ENCODE measurements at regions not wholly inside any gene's neighbourhood (a gene's known extent, or its start where the extent isn't known, plus 50 kb on each side); places are given as distances from the start of the nearest gene placed in this dataset.

- H3K4me3 ChIP-seq (replicated peaks; ENCODE audit: low read depth, low read length) = no peak overlapping the region
- TF ChIP-seq CTCF (IDR thresholded peaks at IDR 0.05; ENCODE audit: low read length, missing control alignments) = no peak
- no peak for DNase-seq (ENCODE audit: low read depth)
Observed at GRCh38 chr5:115439639-115440038, 104.9 kb downstream of the FEM1C start.

GRCh38 chr5:115439042-115439441 lies 105.5 kb downstream of the FEM1C start:
- no peak overlapping the region for H3K4me3 ChIP-seq (replicated peaks; ENCODE audit: low read depth, low read length)
- no peak for TF ChIP-seq CTCF (IDR thresholded peaks at IDR 0.05; ENCODE audit: low read length, missing control alignments)
- DNase-seq (ENCODE audit: low read depth) = no peak

GRCh38 chr5:115435778-115436712 lies 108.5 kb downstream of the FEM1C start:
- H3K4me3 ChIP-seq (replicated peaks; ENCODE audit: low read depth, low read length) = no peak overlapping the region
- DNase-seq (ENCODE audit: low read depth) = no peak
- no peak for TF ChIP-seq CTCF (IDR thresholded peaks at IDR 0.05; ENCODE audit: low read length, missing control alignments)

GRCh38 chr5:115435065-115435777 lies 109.4 kb downstream of the FEM1C start:
- TF ChIP-seq CTCF (IDR thresholded peaks at IDR 0.05; ENCODE audit: low read length, missing control alignments) = no peak
- H3K4me3 ChIP-seq (replicated peaks; ENCODE audit: low read depth, low read length) = no peak overlapping the region
- DNase-seq (ENCODE audit: low read depth) = no peak

- no peak for DNase-seq (ENCODE audit: low read depth)
- no peak for TF ChIP-seq CTCF (IDR thresholded peaks at IDR 0.05; ENCODE audit: low read length, missing control alignments)
- H3K4me3 ChIP-seq (replicated peaks; ENCODE audit: low read depth, low read length) = no peak overlapping the region
Observed at GRCh38 chr5:115433918-115434317, 110.7 kb downstream of the FEM1C start.

GRCh38 chr5:115432691-115433090 lies 111.9 kb downstream of the FEM1C start:
- TF ChIP-seq CTCF (IDR thresholded peaks at IDR 0.05; ENCODE audit: low read length, missing control alignments) = no peak
- DNase-seq (ENCODE audit: low read depth) = no peak
- no peak overlapping the region for H3K4me3 ChIP-seq (replicated peaks; ENCODE audit: low read depth, low read length)

Data from fibroblast of pulmonary artery (primary cell).